SK-N-SH treated with all-trans-retinoic acid at 6 μM for 48 hours (cell line): ENCODE measurements at regions not wholly inside any gene's neighbourhood (a gene's known extent, or its start where the extent isn't known, plus 50 kb on each side); places are given as distances from the start of the nearest gene placed in this dataset.

Experiments used
- PPARA ChIP-seq: fragments of 250-450 bp; sonication (Bioruptor Pico); IDR thresholded peaks from 2 replicates; pipeline ENCODE4 v1.5.0; 2020; ENCODE audit warnings: mild to moderate bottlenecking, borderline replicate concordance
- ZNF8 ChIP-seq: fragments of 450-650 bp; formaldehyde crosslinking; IDR thresholded peaks from 2 replicates; pipeline ENCODE4 v1.5.0; 2020; ENCODE audit warnings: mild to moderate bottlenecking, moderate library complexity
- TF ChIP-seq, protein P1 (sequence below): fragments of 250-450 bp; sonication (Bioruptor Pico); IDR thresholded peaks from 2 replicates; pipeline ENCODE4 v1.5.0; 2020; ENCODE audit warnings: mild to moderate bottlenecking, moderate library complexity
- TF ChIP-seq, protein P2 (sequence below): fragments of 250-450 bp; sonication (Bioruptor Pico); IDR thresholded peaks from 2 replicates; pipeline ENCODE4 v1.5.1; 2020; ENCODE audit warnings: low read depth, mild to moderate bottlenecking, moderate library complexity
- TF ChIP-seq, protein P3 (sequence below): fragments of 250-450 bp; sonication (Bioruptor Pico); IDR thresholded peaks from 2 replicates; pipeline ENCODE4 v1.8.0; 2020; ENCODE audit warnings: mild to moderate bottlenecking, moderate library complexity, borderline replicate concordance

DNA sequence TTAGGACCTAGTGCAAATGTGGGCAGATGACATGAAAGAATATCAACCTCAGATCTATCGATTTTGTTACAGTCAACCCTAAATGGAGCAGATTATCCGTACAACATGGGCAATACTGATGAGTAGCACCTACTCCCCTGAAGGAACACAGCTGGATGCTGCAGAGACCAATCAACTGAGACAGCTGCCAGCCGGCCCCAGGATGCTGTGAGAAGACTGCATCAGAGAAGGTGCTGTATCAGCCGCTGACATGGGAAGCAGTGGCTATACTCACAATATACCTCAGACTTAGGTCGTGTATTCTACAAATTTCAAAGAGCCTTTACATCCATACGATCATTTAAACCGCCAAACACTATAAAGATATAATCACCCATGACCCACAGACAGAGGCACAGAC is 95.9 kb upstream of the FNDC3A start:
- TF ChIP-seq, protein P1, sequence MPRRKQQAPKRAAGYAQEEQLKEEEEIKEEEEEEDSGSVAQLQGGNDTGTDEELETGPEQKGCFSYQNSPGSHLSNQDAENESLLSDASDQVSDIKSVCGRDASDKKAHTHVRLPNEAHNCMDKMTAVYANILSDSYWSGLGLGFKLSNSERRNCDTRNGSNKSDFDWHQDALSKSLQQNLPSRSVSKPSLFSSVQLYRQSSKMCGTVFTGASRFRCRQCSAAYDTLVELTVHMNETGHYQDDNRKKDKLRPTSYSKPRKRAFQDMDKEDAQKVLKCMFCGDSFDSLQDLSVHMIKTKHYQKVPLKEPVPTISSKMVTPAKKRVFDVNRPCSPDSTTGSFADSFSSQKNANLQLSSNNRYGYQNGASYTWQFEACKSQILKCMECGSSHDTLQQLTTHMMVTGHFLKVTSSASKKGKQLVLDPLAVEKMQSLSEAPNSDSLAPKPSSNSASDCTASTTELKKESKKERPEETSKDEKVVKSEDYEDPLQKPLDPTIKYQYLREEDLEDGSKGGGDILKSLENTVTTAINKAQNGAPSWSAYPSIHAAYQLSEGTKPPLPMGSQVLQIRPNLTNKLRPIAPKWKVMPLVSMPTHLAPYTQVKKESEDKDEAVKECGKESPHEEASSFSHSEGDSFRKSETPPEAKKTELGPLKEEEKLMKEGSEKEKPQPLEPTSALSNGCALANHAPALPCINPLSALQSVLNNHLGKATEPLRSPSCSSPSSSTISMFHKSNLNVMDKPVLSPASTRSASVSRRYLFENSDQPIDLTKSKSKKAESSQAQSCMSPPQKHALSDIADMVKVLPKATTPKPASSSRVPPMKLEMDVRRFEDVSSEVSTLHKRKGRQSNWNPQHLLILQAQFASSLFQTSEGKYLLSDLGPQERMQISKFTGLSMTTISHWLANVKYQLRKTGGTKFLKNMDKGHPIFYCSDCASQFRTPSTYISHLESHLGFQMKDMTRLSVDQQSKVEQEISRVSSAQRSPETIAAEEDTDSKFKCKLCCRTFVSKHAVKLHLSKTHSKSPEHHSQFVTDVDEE (CRISPR knock-in tag): no peak
- TF ChIP-seq, protein P2, sequence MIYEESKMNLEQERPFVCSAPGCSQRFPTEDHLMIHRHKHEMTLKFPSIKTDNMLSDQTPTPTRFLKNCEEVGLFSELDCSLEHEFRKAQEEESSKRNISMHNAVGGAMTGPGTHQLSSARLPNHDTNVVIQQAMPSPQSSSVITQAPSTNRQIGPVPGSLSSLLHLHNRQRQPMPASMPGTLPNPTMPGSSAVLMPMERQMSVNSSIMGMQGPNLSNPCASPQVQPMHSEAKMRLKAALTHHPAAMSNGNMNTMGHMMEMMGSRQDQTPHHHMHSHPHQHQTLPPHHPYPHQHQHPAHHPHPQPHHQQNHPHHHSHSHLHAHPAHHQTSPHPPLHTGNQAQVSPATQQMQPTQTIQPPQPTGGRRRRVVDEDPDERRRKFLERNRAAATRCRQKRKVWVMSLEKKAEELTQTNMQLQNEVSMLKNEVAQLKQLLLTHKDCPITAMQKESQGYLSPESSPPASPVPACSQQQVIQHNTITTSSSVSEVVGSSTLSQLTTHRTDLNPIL (CRISPR knock-in tag): no peak
- TF ChIP-seq ZNF8 (CRISPR knock-in tag): no peak
- TF ChIP-seq PPARA: no peak
- TF ChIP-seq, protein P3, sequence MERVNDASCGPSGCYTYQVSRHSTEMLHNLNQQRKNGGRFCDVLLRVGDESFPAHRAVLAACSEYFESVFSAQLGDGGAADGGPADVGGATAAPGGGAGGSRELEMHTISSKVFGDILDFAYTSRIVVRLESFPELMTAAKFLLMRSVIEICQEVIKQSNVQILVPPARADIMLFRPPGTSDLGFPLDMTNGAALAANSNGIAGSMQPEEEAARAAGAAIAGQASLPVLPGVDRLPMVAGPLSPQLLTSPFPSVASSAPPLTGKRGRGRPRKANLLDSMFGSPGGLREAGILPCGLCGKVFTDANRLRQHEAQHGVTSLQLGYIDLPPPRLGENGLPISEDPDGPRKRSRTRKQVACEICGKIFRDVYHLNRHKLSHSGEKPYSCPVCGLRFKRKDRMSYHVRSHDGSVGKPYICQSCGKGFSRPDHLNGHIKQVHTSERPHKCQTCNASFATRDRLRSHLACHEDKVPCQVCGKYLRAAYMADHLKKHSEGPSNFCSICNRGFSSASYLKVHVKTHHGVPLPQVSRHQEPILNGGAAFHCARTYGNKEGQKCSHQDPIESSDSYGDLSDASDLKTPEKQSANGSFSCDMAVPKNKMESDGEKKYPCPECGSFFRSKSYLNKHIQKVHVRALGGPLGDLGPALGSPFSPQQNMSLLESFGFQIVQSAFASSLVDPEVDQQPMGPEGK (CRISPR knock-in tag): no peak
